GM19467 (cell line): ENCODE measurements at regions not wholly inside any gene's neighbourhood (a gene's known extent, or its start where the extent isn't known, plus 50 kb on each side); places are given as distances from the start of the nearest gene placed in this dataset.
"Not testable (repeated sequence)": the region's sequence is repeated elsewhere in the genome, so short reads cannot be mapped to it uniquely, and the experiment has no call there.

Experiments
- ATAC-seq: cut with Tn5 transposase; IDR thresholded peaks from one replicate; pipeline ENCODE4 v1.9.1; 2021; ENCODE audit warnings: mild to moderate bottlenecking, moderate library complexity; ENCODE audit not compliant: unreplicated experiment

DNA sequence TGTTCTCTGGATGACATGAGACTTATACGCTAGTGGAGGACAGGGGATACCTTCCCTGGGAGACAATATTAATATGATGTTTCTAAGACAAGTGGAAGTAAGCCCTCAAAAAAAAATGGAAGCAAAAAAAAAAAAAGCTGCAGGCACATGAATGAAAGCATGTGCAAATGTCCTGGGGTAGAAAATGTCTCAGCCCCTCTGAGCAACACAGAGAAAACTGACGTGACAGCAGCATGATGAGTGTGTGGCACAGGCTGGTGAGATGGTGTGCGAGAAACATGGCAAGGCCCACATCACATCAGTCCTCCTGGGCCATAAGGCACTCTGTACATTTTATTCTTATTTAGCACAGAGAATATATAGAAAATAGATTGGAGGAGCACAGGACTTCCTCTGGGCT lies 254.7 kb upstream of the PFKP start:
- ATAC-seq: no peak

DNA sequence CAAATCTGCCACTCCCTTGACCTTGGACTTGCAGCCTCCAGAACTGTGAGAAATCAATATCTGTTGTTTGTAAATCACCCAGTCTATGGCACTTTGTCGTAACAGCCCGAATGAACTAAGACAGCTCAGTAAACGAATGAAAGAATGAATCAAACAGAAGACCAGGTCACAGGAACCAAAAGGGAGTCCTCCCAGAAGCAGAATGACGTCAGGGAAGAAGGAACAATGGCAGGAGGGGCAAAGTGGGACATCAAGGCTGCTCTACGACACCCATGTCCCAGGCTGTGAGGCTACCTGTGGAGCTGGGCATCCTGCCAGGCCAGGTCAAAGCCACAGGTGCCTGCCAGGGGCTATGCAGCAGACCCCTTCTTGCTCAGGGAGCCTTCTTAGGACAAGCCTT lies 267.2 kb upstream of the PFKP start:
- no peak for ATAC-seq

DNA sequence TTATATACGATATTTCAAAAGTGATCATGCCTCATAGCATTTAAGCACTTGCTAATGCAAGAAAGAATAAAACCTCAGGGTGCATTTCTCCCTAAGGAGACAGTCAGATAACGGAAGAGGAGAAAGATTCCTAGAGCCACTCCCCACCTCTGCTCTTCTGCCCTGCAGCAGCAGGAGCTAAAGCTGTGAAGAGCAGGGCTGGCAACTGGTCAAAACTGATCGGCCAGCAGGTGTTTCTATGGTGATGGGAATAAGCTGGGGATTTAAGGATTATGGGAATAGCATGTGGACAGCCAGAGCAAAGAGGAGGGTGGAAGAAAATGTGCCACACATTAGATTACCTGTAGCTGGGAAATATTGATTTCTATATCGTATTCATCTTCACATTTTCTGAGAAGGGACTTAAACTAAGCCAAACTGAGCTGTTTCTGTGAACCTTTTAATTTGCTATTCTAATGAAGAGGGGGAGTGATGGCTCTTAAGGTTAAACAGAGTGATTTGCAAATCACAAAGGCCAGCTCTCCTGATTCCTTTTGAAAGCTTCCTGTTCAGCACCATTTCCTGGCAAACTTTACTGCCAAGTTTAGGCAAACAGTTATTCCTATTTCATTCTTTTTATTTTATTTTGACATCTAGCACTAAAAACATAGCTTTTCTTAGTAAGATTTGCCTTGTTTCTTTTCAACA lies 268.9 kb upstream of the PFKP start:
- ATAC-seq: no peak

DNA sequence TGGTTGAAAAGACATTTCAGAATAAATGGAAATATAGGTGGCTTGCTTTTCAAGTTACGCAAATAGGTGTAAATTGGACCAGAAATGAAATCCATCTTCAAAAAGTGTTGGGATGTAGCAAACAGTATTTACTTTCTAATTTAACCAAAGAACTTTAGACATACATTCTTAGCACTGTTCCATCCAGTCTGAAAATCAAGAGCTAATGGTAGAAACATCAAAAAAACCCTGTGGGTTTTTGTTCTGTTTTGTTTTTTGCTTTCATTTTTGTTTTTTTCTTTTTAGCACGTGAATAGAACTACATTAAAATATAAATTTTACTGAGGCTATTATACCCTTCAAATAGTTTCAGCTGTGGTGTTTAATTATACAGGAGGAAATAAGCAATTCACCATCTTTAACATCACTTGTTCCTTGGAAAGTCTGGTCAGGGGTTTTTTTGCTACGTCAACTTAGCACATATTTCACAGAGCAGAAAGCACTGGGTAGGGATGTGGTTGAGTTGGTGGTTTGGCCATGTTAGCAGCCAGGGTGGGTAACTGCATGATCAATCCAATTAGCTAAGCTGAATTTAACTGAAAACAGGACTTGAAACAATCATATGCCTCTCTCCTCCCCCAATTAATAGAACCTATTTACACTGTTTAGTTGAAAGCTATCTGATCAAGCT lies 275.4 kb upstream of the PFKP start:
- ATAC-seq: peak; percentile 74

DNA sequence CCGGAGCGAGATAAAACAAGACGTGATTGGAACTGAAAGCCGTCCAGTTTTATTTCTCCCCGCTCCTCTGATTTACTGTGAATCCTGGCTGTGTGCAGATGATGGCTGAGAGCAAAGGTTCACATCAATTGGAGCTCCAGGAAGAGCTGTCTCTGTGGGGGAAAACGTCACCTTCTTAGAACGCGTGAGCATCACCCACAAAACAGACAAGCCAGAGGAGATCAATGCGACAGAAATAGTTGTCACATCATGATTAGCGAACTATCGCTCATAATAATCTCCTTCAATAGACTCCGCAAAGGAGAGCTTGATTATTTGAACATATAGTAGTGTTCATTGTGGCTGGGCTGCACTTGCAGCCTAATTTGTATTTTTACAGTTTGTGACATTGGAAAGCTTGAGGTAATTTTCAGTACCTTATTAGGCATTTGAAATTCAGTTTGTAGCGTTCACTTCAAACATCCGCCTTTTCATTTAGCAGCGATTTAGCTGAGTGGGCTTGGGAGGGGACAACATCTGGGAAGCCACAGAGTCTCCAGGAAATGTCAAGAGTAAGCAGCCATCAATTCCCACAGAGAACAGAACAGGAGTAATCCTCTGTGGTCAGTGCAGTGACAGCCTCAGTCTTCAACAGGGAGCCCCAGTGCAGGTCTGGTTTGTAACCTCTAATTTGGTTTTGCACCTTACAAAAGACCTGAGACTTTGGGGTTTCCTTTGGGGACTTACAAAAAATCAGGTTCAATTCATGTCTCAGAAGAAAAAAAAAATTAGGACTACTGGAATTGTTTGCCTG lies 276.8 kb upstream of the PFKP start:
- ATAC-seq: no peak

DNA sequence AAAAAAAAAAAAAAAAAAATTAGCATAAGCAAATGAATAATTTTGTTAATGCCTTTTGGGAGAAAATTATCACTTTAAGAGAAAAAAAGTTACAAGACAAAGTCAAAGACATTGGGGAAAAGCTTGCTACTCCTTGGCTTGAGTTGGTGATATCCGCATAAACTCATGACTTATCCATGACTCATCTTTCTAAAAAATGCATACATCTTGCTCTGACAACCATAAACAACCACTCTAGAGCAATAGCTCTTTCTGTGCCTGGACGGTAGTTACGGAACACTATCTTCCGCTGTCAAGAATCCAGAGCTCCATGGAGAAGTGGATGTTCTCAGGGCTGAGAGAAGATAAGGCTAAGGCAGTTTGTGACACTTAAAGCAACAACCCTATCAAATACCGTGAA lies 281.1 kb upstream of the PFKP start:
- ATAC-seq: no peak

DNA sequence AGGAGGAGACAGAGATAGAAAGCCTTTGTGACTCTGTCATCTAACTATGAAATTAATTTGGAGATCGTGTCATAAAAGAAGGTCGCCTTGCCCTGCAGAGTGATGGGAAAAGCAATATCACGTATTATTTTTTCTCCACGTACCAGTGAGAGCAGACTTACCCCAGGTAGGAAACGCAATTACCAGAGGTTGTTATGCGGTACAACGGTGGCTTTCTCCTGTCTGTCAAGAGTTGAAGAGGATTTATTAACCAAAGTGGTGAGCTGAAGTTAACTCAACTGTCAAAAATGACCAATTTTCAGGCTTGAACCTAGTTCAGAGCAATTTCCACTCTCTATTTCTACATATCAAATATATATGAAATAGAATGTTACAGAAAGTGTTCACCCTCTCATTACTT lies 282.6 kb upstream of the PFKP start:
- no peak for ATAC-seq

DNA sequence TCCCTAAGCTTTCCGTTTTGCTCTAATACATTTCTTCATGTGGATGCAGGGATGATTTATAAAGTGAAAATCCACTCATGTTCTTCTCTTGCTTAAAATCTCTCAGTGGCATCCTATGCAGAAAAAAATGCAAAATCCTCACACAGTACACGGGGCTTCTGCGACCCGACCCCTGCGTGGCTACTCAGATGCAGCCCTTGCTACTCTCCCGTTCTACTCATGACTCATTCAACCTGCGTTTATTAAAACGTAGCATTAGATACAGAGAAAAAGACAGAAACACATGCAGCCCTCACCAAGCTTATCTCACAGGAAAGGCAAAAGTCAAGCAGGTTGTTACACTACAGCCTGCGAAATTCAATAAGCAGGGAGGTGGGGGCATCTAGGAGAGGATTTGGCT lies 284.4 kb upstream of the PFKP start:
- no peak for ATAC-seq

DNA sequence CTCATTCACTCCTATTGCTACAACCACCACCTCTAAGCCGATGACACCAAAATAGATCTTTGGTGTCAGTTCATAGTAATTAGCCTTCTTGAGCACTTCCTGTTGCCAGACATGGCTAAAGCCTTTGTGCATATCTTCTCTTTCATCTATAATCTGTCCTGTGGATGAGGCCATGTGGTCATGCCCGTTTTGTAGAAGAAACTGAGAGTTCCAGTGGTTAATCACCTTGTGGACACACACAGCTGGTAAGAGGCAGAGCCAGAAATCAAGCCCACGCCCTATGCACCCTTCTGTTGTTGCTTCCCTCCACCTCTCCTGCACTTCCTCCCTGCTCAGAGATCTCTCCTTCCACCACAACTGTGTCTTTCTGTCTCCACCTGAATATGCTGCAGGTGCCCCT lies 285.1 kb upstream of the PFKP start:
- ATAC-seq: no peak

DNA sequence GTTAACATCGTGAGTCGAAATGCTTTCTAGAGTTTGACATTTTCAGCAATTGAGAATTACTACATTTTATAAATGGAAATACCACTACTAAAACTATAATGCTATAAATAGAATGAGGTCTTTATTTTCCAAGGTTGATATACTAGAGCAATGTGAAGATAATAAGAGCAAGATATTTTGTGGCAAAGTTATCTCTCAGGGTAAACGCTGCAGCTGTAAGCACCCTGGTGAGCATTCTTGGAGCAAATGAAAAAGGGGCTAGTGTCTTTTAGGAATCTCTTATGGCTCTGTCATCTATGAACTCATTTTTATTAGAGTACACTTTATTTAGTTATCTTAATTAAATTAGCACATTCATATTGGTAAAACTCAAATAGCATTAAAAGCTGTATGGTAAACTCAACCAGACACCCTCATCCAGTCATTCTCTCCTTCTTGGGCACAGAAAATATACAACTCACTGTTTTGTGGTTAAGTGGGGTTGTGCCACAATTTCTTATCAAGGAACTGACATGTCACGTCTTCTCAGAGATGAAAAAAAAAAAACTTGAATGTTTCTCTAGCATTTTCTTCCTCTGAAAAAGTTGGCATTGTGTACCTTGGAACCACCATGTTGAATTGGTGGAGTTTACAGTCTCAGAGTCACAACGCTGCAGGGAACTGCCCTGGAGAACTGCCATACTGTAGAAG lies 289.5 kb upstream of the PFKP start:
- ATAC-seq: no peak

DNA sequence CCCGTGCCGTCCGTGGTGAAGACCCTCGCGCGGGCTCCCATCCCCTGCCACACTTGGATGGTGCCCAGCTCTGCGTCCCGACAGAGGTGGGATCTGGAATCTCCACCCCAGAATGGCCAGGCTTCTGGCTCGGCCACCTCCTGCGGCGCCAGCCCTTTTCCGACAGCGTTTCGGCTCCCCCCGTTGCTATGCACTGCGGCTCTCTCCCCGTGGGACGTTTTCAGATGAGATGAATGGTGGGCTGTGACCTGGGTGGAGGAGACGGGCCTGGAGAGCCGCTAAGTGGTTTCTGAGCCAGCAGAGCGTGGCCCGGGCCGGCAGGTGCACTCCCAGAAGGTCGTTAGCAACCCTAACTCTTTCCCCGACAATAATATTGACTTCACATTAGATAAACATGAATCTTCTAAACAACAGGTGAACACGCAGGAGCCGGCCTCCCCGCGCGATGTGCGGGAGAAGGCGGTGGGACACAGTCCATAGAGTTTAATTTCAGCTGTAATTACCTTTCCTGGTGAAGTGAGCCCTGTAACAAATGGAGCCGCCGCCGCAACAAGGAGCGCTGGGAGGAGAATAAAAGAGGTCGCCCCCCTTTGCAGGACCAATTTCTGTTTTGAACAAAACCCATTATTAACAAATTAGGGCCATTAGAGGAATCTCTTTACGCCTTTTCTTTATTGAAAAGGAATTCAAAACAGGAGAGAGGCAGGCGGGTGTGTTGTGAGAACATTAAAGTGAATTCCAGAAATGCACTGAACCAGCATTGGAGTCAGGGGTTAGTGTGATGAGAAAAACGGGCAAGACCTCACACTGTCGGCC lies 294.3 kb upstream of the PFKP start:
- ATAC-seq: no peak

DNA sequence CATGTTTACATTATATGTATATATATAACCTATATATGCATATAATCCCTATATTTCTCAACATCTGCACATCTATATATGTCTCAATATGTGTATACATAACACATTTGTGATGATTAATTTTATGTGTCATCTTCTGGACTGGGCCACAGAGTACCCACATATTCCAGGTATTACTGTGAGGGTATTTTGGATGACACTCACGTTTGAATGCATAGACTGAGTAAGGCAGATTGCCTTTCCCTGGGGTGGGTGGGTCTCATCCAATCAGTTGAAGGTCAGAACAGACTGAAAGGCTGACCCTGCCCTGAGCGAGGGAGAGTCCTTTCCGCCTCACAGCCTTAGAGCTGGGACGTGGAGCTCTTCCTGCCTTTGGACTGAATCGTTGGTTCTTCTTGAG lies 295.2 kb upstream of the PFKP start:
- ATAC-seq: no peak

DNA sequence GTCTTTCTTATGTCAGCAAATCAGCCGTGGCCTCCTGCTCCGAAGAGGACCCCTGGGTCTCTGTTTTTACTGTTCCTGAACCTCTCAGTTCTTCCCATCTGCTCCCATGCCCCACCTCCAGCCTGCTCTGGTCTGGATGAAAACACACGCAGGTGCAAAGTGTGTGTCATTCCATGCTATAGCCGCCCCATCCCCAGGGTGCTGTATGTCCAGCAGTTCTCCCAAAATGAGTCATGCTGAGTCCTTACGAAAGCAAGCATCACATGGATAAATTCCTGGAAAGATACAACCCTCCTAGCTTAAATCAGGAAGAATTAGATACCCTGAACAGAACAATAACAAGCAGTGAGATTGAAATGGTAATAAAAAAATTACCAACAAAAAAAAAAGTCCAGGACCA lies 300.1 kb upstream of the PFKP start:
- not testable (repeated sequence) for ATAC-seq

DNA sequence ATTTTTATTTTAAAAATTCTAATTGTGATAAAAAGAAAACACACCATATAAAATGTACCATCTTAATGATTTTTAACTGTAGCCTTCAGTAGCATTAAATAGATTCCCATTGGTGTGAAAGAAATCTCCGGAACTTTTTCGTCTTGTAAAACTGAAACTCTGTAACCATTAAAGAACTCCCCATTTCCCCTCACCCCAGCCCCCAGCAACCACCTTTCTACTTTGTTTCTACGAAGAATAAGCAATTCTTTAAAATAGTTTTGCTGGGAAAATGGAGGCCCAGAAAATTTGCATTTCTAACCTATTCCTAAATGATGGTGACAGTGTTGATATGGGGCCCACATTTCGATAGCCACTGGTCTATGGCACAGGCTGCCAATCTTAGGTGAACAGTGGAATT lies 305.4 kb upstream of the PFKP start:
- no peak for ATAC-seq

DNA sequence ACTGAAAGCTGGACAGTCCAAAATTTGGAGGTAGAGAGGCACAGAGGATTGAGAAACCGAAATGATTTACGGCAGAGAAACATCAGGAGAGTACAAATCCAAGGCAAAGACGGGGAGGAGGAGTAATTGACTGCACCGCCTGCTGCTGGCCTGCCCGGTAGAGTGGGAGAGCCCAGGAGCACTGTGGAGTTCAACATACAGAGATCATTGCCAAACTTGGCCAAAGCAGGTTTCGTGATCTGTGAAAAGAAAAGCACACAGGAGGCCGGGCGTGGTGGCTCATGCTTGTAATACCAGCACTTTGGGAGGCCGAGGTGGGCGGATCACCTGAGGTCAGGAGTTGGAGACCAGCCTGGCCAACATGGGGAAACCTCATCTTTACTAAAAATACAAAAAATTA lies 306.0 kb upstream of the PFKP start:
- ATAC-seq: no peak

DNA sequence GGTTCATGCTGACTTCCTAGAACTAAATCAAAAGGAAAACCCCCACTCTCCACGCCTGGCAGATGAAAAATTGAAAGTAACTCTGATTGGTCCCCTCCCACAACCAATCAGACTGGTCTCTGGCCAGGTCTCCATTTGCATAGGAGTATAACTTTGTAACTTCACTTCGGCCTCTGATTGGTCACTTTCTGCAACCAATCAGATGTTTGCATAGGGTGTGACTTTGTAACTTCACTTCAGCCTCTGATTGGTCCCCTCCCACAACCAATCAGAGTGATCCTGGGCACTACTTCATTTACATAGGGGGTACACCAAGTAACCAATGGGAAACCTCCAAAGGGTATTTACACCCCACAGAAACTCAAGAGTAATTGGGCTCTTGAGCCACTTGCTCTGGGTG lies 306.6 kb upstream of the PFKP start:
- ATAC-seq: no peak

DNA sequence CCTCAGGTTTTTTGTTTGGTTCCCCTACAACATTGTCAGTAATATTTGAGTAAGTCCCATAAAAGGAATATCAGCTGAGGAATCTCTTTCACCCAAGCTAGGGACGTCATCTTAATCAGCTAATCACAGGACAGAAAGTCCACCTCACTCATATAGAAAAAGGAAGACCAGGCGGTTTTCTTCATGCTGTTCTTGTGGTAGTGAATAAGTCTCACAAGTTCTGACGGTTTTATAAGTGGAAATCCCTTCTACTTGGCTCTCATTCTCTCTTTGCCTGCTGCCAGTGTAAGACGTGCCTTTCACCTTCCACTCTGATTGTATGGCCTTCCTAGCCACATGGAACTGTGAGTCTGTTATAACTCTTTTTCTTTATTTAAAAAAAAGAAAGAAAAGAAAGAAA lies 308.1 kb upstream of the PFKP start:
- ATAC-seq: no peak

DNA sequence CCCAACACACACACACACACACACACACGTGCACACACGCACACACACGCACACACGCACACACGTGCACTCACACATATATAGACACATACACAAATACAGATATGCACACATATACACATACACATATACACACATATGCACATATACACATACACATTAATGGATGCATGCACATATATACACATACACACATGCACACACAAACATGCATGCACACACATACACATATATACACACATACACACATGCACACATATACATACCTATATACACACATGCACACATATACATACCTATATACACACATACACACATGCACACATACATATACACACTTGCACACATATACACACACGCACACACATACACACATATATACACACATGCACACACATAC lies 312.4 kb upstream of the PFKP start:
- ATAC-seq: no peak

DNA sequence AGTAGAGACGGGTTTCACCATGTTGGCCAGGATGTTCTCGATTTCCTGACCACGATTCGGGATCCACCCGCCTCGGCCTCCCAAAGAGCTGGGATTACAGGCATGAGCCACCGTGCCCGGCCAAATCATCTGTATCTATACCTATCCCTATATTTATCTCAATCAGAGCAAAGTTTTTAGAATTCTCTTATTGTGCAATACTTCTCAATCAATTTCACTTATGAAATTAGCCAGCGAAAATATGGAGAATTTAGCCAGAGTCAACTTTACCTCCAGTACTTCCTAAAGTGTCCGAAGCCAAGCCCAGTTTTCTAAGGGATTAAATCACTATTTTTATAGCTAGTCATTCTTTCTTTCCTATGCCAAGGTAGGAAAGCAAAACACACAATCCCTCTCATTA lies 319.1 kb upstream of the PFKP start:
- no peak for ATAC-seq

DNA sequence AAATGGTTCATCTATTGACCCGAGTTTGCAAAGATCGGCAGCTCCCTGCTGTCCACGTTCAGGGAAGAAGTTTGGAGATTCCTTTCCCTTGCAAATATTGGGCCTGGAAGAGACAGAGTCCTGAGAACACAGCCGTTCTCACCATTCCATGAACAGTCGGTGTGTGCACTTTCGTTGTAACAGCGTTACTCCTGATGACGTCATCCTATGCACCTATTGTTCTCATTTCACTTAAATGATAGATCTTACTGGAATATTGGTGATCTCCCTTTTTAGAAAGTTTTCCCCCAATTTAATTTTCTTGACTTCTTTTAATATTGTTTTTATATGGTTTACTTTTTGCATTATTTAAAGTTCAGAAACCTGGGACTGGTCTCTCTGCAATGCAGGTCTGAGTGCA lies 320.7 kb upstream of the PFKP start:
- ATAC-seq: no peak

DNA sequence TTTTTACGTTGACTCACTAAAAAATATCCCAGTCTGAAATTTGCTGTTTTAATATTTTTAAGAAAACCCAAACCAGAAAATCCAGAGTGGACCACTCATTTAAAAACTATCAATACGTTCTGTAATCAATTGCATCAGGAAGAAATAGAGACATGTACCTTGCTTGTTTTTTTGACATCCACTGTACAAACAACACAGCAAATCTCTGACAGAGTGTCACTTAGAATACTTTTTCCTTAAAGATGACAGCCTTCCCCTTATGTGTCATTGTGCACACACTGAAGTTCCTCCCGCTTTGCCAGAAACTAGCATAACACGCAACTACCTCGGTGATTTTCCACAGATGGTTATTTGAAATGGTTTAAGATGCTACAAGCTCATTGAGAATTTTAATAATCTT lies 321.7 kb upstream of the PFKP start:
- no peak for ATAC-seq
